Prostate gland (tissue), 2 donors: ENCODE measurements at regions not wholly inside any gene's neighbourhood (a gene's known extent, or its start where the extent isn't known, plus 50 kb on each side); places are given as distances from the start of the nearest gene placed in this dataset.

Experiments
- POLR2A ChIP-seq: fragments of 450-650 bp; IDR thresholded peaks from one replicate; pipeline ENCODE4 v1.6.1; 2016; ENCODE audit warnings: antibody characterized with exemption, mild to moderate bottlenecking
- POLR2AphosphoS5 ChIP-seq: sonication (generic); formaldehyde crosslinking; IDR thresholded peaks from one replicate; pipeline ENCODE4 v1.6.1; 2017; ENCODE audit warnings: antibody characterized with exemption
- TF ChIP-seq, protein P1 (sequence below), 4 experiments: fragments of 200-600 bp in 2 of 4; fragments of 450-650 bp in 2 of 4; sonication (generic) in 2 of 4; IDR thresholded peaks; 1 replicate in 3 of 4; 2 replicates in 1 of 4; pipeline ENCODE4 v1.5.1; 2016 to 2019; ENCODE audit warnings: antibody characterized with exemption in 4 of 4, mild to moderate bottlenecking in 2 of 4, moderate library complexity in 2 of 4

GRCh38 chr2:136183097-136183496 is 65.1 kb upstream of the CXCR4 start:
- TF ChIP-seq, protein P1, sequence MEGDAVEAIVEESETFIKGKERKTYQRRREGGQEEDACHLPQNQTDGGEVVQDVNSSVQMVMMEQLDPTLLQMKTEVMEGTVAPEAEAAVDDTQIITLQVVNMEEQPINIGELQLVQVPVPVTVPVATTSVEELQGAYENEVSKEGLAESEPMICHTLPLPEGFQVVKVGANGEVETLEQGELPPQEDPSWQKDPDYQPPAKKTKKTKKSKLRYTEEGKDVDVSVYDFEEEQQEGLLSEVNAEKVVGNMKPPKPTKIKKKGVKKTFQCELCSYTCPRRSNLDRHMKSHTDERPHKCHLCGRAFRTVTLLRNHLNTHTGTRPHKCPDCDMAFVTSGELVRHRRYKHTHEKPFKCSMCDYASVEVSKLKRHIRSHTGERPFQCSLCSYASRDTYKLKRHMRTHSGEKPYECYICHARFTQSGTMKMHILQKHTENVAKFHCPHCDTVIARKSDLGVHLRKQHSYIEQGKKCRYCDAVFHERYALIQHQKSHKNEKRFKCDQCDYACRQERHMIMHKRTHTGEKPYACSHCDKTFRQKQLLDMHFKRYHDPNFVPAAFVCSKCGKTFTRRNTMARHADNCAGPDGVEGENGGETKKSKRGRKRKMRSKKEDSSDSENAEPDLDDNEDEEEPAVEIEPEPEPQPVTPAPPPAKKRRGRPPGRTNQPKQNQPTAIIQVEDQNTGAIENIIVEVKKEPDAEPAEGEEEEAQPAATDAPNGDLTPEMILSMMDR (IDR thresholded peaks at IDR 0.05), result no peak
- TF ChIP-seq POLR2AphosphoS5 (no peak), POLR2A (no peak)
